Mesothelial cell of epicardium (in vitro differentiated cells): ENCODE measurements at regions not wholly inside any gene's neighbourhood (a gene's known extent, or its start where the extent isn't known, plus 50 kb on each side); places are given as distances from the start of the nearest gene placed in this dataset.
"Not testable (repeated sequence)": the region's sequence is repeated elsewhere in the genome, so short reads cannot be mapped to it uniquely, and the experiment has no call there.

Experiments
- DNase-seq, 2 experiments: peaks; one replicate each; pipeline ENCODE4 v3.0.0; 2021; ENCODE audit warnings: low spot score in 2 of 2; ENCODE audit not compliant: unreplicated experiment in 2 of 2
- H3K27ac Mint-ChIP-seq: 2 replicates; pipeline ENCODE4 v1.8.0; 2021; ENCODE audit warnings: mixed read lengths
- H3K27me3 Mint-ChIP-seq: 2 replicates; pipeline ENCODE4 v1.8.0; 2021; ENCODE audit warnings: low read depth, mixed read lengths
- H3K36me3 Mint-ChIP-seq: 2 replicates; pipeline ENCODE4 v1.8.0; 2021; ENCODE audit warnings: mixed read lengths
- H3K4me1 Mint-ChIP-seq: 2 replicates; pipeline ENCODE4 v1.8.0; 2021; ENCODE audit warnings: mixed read lengths
- H3K4me3 Mint-ChIP-seq: 2 replicates; pipeline ENCODE4 v1.8.0; 2021; ENCODE audit warnings: mild to moderate bottlenecking, moderate library complexity, mixed read lengths
- H3K9me3 Mint-ChIP-seq: 2 replicates; pipeline ENCODE4 v1.8.0; 2021; ENCODE audit warnings: mixed read lengths
- CTCF ChIP-seq: fragments of 200-600 bp; sonication (generic); IDR thresholded peaks from one replicate; pipeline ENCODE4 v1.5.0; 2021; ENCODE audit warnings: antibody characterized with exemption; ENCODE audit not compliant: unreplicated experiment

- no peak for TF ChIP-seq CTCF
- Mint-ChIP-seq H3K9me3 (peaks cover 31% of the 10 kb centered on the region), H3K27me3 (no peaks in the 10 kb centered on the region), H3K27ac (no peak overlapping the region), H3K4me1 (no peaks in the 10 kb centered on the region), H3K36me3 (peaks cover 4% of the 10 kb centered on the region), H3K4me3 (no peak overlapping the region)
- no peak for DNase-seq
Measured at GRCh38 chr14:86346818-86347384, 817.0 kb downstream of the FLRT2 start.

- H3K27me3 Mint-ChIP-seq = no peaks in the 10 kb centered on the region
- no peaks in the 10 kb centered on the region for H3K36me3 Mint-ChIP-seq
- no peak overlapping the region for H3K27ac Mint-ChIP-seq
- H3K9me3 Mint-ChIP-seq = peaks cover 3% of the 10 kb centered on the region
- no peak for DNase-seq
- TF ChIP-seq CTCF = no peak
- peaks cover 7% of the 10 kb centered on the region for H3K4me1 Mint-ChIP-seq
- H3K4me3 Mint-ChIP-seq = no peak overlapping the region
Measured at GRCh38 chr14:86334355-86334754, 804.4 kb downstream of the FLRT2 start.

GRCh38 chr14:86333493-86333892 is 803.5 kb downstream of the FLRT2 start:
- TF ChIP-seq CTCF = no peak
- Mint-ChIP-seq H3K4me1 (peaks cover 7% of the 10 kb centered on the region), H3K4me3 (no peak overlapping the region), H3K36me3 (no peaks in the 10 kb centered on the region), H3K9me3 (no peaks in the 10 kb centered on the region), H3K27me3 (peaks cover 4% of the 10 kb centered on the region), H3K27ac (no peak overlapping the region)
- no peak for DNase-seq

- H3K27me3 Mint-ChIP-seq = peaks cover 4% of the 10 kb centered on the region
- no peak overlapping the region for H3K4me3 Mint-ChIP-seq
- H3K9me3 Mint-ChIP-seq = no peaks in the 10 kb centered on the region
- no peaks in the 10 kb centered on the region for H3K36me3 Mint-ChIP-seq
- no peak for TF ChIP-seq CTCF
- H3K27ac Mint-ChIP-seq = no peak overlapping the region
- no peak for DNase-seq
- H3K4me1 Mint-ChIP-seq = peaks cover 7% of the 10 kb centered on the region
Measured at GRCh38 chr14:86331341-86331740, 801.4 kb downstream of the FLRT2 start.

- no peak for TF ChIP-seq CTCF
- peaks cover 6% of the 10 kb centered on the region for H3K4me1 Mint-ChIP-seq
- no peak overlapping the region for H3K4me3 Mint-ChIP-seq
- H3K9me3 Mint-ChIP-seq = peaks cover 10% of the 10 kb centered on the region
- H3K36me3 Mint-ChIP-seq = no peaks in the 10 kb centered on the region
- H3K27ac Mint-ChIP-seq = no peak overlapping the region
- no peak for DNase-seq
- no peaks in the 10 kb centered on the region for H3K27me3 Mint-ChIP-seq
Measured at GRCh38 chr14:86321151-86321550, 791.2 kb downstream of the FLRT2 start.

GRCh38 chr14:86312154-86312665 is 782.3 kb downstream of the FLRT2 start:
- not testable (repeated sequence) for H3K27me3 Mint-ChIP-seq, DNase-seq, H3K27ac Mint-ChIP-seq, H3K36me3 Mint-ChIP-seq, H3K4me3 Mint-ChIP-seq
- Mint-ChIP-seq H3K4me1 (peaks cover 17% of the 10 kb centered on the region), H3K9me3 (peaks cover 11% of the 10 kb centered on the region)
